ENCODE measurements at regions not wholly inside any gene's neighbourhood (a gene's known extent, or its start where the extent isn't known, plus 50 kb on each side); places are given as distances from the start of the nearest gene placed in this dataset.

DNA sequence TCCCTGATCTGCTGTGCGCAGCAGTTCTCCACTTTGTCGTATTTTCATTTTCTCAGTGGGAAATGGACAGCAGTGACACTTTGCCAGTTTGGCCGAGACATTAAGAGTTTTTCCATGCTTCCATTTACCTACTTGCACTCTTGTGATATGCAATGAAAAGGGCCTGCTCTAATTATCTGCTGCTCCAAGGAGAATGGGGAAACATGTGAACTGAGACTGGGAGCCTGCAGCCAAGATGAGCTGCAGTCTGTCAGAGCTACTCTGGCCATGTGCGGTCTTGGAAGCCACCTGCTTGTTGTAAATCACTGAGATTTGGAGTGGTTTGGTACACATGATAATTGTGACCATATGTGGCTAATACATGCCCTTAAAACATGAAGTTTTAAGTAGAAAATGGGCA is 586.6 kb upstream of the POT1 start:
- TF ChIP-seq, protein P1, sequence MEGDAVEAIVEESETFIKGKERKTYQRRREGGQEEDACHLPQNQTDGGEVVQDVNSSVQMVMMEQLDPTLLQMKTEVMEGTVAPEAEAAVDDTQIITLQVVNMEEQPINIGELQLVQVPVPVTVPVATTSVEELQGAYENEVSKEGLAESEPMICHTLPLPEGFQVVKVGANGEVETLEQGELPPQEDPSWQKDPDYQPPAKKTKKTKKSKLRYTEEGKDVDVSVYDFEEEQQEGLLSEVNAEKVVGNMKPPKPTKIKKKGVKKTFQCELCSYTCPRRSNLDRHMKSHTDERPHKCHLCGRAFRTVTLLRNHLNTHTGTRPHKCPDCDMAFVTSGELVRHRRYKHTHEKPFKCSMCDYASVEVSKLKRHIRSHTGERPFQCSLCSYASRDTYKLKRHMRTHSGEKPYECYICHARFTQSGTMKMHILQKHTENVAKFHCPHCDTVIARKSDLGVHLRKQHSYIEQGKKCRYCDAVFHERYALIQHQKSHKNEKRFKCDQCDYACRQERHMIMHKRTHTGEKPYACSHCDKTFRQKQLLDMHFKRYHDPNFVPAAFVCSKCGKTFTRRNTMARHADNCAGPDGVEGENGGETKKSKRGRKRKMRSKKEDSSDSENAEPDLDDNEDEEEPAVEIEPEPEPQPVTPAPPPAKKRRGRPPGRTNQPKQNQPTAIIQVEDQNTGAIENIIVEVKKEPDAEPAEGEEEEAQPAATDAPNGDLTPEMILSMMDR (IDR thresholded peaks at IDR 0.05): no peak
- TF ChIP-seq POLR2A (IDR thresholded peaks at IDR 0.05): no peak
- no peak for DNase-seq
- Histone ChIP-seq H3K9me3 (replicated peaks in 1 of 3) (no peaks in the 10 kb centered on the region), H3K4me1 (replicated peaks in 1 of 2) (no peaks in the 10 kb centered on the region), H3K4me3 (no peak overlapping the region), H3K27ac (no peak overlapping the region), H3K36me3 (replicated peaks in 1 of 2) (no peaks in the 10 kb centered on the region), H3K27me3 (no peaks in the 10 kb centered on the region)
- intact Hi-C loops (cut with DNase I): no loop called here
- WGBS, 4 donors: 61 to 73% (median 68%) methylated on average over 4 of the region's 4 CpGs

GRCh38 chr7:125512373-125512772 is 582.7 kb upstream of the POT1 start:
- 48 to 61% (median 54%) methylated on average over 1 of the region's 1 CpG for WGBS, 4 donors
- H3K27ac ChIP-seq: no peak overlapping the region
- H3K9me3 ChIP-seq (replicated peaks in 1 of 3): no peaks in the 10 kb centered on the region
- DNase-seq: no peak
- intact Hi-C loops (cut with DNase I): no loop called here
- no peaks in the 10 kb centered on the region for H3K36me3 ChIP-seq (replicated peaks in 1 of 2)
- TF ChIP-seq, protein P1 (IDR thresholded peaks at IDR 0.05): no peak
- TF ChIP-seq POLR2A (IDR thresholded peaks at IDR 0.05): no peak
- no peaks in the 10 kb centered on the region for H3K4me1 ChIP-seq (replicated peaks in 1 of 2)
- H3K27me3 ChIP-seq: no peaks in the 10 kb centered on the region
- H3K4me3 ChIP-seq: no peak overlapping the region

DNA sequence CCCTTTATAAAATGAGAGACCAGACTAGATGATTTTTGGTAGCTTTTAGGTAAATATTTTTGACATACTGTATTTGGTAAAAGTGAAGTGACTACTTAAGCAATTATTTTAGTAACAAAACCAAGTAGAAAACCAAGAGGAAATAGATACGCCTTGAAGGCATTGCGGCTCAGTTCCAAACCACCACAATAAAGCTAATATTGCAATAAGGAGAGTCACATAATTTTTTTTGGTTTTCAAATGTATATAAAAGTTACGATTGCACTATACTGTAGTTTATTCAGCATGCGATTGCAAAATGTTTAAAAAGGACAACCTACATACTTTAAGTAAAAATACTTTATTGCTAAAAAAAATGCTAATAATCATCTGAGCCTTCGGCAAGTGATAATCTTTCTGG is 581.7 kb upstream of the POT1 start:
- no peaks in the 10 kb centered on the region for H3K9me3 ChIP-seq (replicated peaks in 1 of 3)
- intact Hi-C loops (cut with DNase I): no loop called here
- H3K27ac ChIP-seq: no peak overlapping the region
- 80 to 89% (median 81%) methylated on average over 5 of the region's 5 CpGs for WGBS, 4 donors
- H3K36me3 ChIP-seq (replicated peaks in 1 of 2): no peaks in the 10 kb centered on the region
- H3K27me3 ChIP-seq: no peaks in the 10 kb centered on the region
- DNase-seq: no peak
- TF ChIP-seq, protein P1 (IDR thresholded peaks at IDR 0.05): no peak
- TF ChIP-seq POLR2A (IDR thresholded peaks at IDR 0.05): no peak
- H3K4me3 ChIP-seq: no peak overlapping the region
- H3K4me1 ChIP-seq (replicated peaks in 1 of 2): no peaks in the 10 kb centered on the region

- intact Hi-C loops (cut with DNase I): no loop called here
- TF ChIP-seq POLR2A (IDR thresholded peaks at IDR 0.05): no peak
- TF ChIP-seq, protein P1 (IDR thresholded peaks at IDR 0.05): no peak
- Histone ChIP-seq H3K36me3 (replicated peaks in 1 of 2) (no peaks in the 10 kb centered on the region), H3K9me3 (replicated peaks in 1 of 3) (no peaks in the 10 kb centered on the region), H3K4me1 (replicated peaks in 1 of 2) (no peaks in the 10 kb centered on the region), H3K27me3 (no peaks in the 10 kb centered on the region), H3K27ac (no peak overlapping the region), H3K4me3 (no peak overlapping the region)
- WGBS, 4 donors: 53 to 69% (median 63%) methylated on average over 4 of the region's 4 CpGs
- DNase-seq: no peak
These were observed 576.7 kb upstream of the POT1 start for GRCh38 chr7:125506331-125506730.

All from adrenal gland (tissue), 9 donors.